HCT116 (cell line): ENCODE measurements at regions not wholly inside any gene's neighbourhood (a gene's known extent, or its start where the extent isn't known, plus 50 kb on each side); places are given as distances from the start of the nearest gene placed in this dataset.

Experiments used
- EZH2phosphoT487 ChIP-seq: fragments of 200-600 bp; IDR thresholded peaks from 2 replicates; pipeline ENCODE4 v1.6.1; 2018; ENCODE audit warnings: antibody characterized with exemption, borderline replicate concordance
- POLR2A ChIP-seq: IDR thresholded peaks from 2 replicates; pipeline ENCODE4 v1.7.0; 2011; ENCODE audit warnings: borderline replicate concordance; ENCODE audit not compliant: insufficient read depth, insufficient read length; ENCODE audit errors: extremely low read depth
- ZNF274 ChIP-seq: fragments of 200-500 bp; sonication (Bioruptor generic); IDR thresholded peaks from 2 replicates; pipeline ENCODE4 v1.6.1; 2014; ENCODE audit warnings: mild to moderate bottlenecking, low read depth, low read length, inconsistent platforms
- TF ChIP-seq, protein P1 (sequence below): IDR thresholded peaks from 2 replicates; pipeline ENCODE4 v1.6.1; 2012
- TF ChIP-seq, protein P2 (sequence below), 3 experiments: fragments of 200-600 bp in 1 of 3; sonication (generic) in 1 of 3; IDR thresholded peaks in 2 of 3; conservative IDR thresholded peaks in 1 of 3; 2 replicates each; pipeline ENCODE4 v1.5.1; 2012 to 2017; ENCODE audit warnings: low read depth in 2 of 3, low read length in 2 of 3, antibody characterized with exemption in 1 of 3, borderline replicate concordance in 1 of 3, control low read depth in 1 of 3, mild to moderate bottlenecking in 1 of 3, mixed read lengths in 1 of 3, mixed run types in 1 of 3, moderate library complexity in 1 of 3; ENCODE audit not compliant: insufficient read depth in 1 of 3

DNA sequence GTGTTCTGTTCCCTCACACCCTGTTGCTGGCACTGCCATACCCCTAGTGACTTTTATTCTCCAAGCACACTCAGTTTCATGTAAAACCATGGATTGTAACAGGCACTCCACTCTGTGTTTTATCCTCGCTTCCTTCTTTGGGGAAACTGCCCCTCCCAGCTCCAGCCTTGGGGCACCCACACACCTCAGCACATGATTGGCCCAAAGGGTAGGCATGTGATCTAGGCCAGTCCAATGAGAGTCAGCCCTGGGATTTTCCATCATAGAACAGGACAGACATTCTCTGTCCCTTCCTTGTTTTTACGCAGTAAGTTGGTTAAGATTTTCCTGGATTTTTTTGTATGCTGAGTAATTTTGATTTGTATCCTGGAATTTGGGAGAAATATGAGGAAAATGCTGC, 115.4 kb downstream of the C16orf95 start:
- TF ChIP-seq, protein P1, sequence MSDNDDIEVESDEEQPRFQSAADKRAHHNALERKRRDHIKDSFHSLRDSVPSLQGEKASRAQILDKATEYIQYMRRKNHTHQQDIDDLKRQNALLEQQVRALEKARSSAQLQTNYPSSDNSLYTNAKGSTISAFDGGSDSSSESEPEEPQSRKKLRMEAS = no peak
- TF ChIP-seq, protein P2, sequence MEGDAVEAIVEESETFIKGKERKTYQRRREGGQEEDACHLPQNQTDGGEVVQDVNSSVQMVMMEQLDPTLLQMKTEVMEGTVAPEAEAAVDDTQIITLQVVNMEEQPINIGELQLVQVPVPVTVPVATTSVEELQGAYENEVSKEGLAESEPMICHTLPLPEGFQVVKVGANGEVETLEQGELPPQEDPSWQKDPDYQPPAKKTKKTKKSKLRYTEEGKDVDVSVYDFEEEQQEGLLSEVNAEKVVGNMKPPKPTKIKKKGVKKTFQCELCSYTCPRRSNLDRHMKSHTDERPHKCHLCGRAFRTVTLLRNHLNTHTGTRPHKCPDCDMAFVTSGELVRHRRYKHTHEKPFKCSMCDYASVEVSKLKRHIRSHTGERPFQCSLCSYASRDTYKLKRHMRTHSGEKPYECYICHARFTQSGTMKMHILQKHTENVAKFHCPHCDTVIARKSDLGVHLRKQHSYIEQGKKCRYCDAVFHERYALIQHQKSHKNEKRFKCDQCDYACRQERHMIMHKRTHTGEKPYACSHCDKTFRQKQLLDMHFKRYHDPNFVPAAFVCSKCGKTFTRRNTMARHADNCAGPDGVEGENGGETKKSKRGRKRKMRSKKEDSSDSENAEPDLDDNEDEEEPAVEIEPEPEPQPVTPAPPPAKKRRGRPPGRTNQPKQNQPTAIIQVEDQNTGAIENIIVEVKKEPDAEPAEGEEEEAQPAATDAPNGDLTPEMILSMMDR (IDR thresholded peaks at IDR 0.05 in 2 of 3, conservative IDR thresholded peaks at IDR 0.05 in 1 of 3; ENCODE audit: borderline replicate concordance in 1 of 3, insufficient read depth in 1 of 3, low read depth in 2 of 3, low read length in 2 of 3) = no peak
- no peak for TF ChIP-seq EZH2phosphoT487
- no peak for TF ChIP-seq ZNF274
- TF ChIP-seq POLR2A = no peak
